Caco-2 (cell line): ENCODE measurements at regions not wholly inside any gene's neighbourhood (a gene's known extent, or its start where the extent isn't known, plus 50 kb on each side); places are given as distances from the start of the nearest gene placed in this dataset.

ENCODE experiments used
- BruUV-seq: library from RNA; stranded (reverse); fragments of 400-500 nt; replicated peaks from 2 replicates; lab custom pipeline; 2021; lab: Mats Ljungman, UMichigan
- CTCF ChIA-PET: fragments of 300-600 bp; sonication (Branson Sonifier 250); formaldehyde crosslinking; loops from one replicate; lab custom pipeline; 2022; ENCODE audit warnings: antibody characterized with exemption; lab: Charles Lee
- POLR2A ChIA-PET: fragments of 300-600 bp; sonication (Branson Sonifier 250); formaldehyde crosslinking; loops from one replicate; lab custom pipeline; 2022; ENCODE audit warnings: antibody characterized with exemption; lab: Charles Lee
- DNase-seq, 2 experiments: peaks; one replicate each; pipeline versions ENCODE4 v3.0.0 to v3.0.0-alpha.2; 2020 to 2022
- H3K27me3 ChIP-seq: replicated peaks from 2 replicates; pipeline ENCODE4 v1.6.0; 2011; ENCODE audit warnings: low read length; ENCODE audit not compliant: control insufficient read depth, insufficient read depth
- H3K36me3 ChIP-seq: 2 replicates; pipeline ENCODE4 v1.5.1; 2011; ENCODE audit warnings: low read length; ENCODE audit not compliant: control insufficient read depth, insufficient read depth
- H3K4me1 ChIP-seq: fragments of 250-450 bp; sonication (Bioruptor Pico); 2 replicates; pipeline ENCODE4 v1.5.1; 2020; ENCODE audit warnings: mild to moderate bottlenecking
- H3K4me3 ChIP-seq: 2 replicates; pipeline ENCODE4 v1.5.1; 2011; ENCODE audit warnings: low read depth, mild to moderate bottlenecking, control low read depth, low read length
- H3K9me3 ChIP-seq: fragments of 250-450 bp; sonication (Bioruptor Pico); 2 replicates; pipeline ENCODE4 v1.5.1; 2020; ENCODE audit warnings: mild to moderate bottlenecking, moderate library complexity
- H3K27ac Mint-ChIP-seq: one replicate; pipeline ENCODE4 v1.8.0; 2022; ENCODE audit warnings: mixed read lengths; ENCODE audit not compliant: unreplicated experiment
- H3K27me3 Mint-ChIP-seq: one replicate; pipeline ENCODE4 v1.8.0; 2022; ENCODE audit warnings: mixed read lengths; ENCODE audit not compliant: insufficient read depth, unreplicated experiment
- H3K36me3 Mint-ChIP-seq: one replicate; pipeline ENCODE4 v1.8.0; 2022; ENCODE audit warnings: mild to moderate bottlenecking, mixed read lengths; ENCODE audit not compliant: insufficient read depth, unreplicated experiment
- H3K4me1 Mint-ChIP-seq: one replicate; pipeline ENCODE4 v1.8.0; 2022; ENCODE audit warnings: low read depth, mixed read lengths; ENCODE audit not compliant: unreplicated experiment
- H3K4me3 Mint-ChIP-seq: one replicate; pipeline ENCODE4 v1.8.0; 2022; ENCODE audit warnings: mild to moderate bottlenecking, moderate library complexity, mixed read lengths; ENCODE audit not compliant: unreplicated experiment
- H3K9me3 Mint-ChIP-seq: one replicate; pipeline ENCODE4 v1.8.0; 2022; ENCODE audit warnings: mixed read lengths; ENCODE audit not compliant: unreplicated experiment
- intact Hi-C: fragments of 100-400 bp; cut with micrococcal nuclease; formaldehyde crosslinking; loops from one replicate; pipeline ENCODE4 v1.10.0; 2022; ENCODE audit not compliant: unreplicated experiment
- TF ChIP-seq, protein P1 (sequence below), 2 experiments: fragments of 200-600 bp in 1 of 2; IDR thresholded peaks; 1 replicate in 1 of 2; 2 replicates in 1 of 2; pipeline versions ENCODE4 v1.5.1 to v1.8.0; 2011 to 2022; ENCODE audit warnings: antibody characterized with exemption in 1 of 2, control low read depth in 1 of 2, inconsistent platforms in 1 of 2, low read depth in 1 of 2, low read length in 1 of 2, mild to moderate bottlenecking in 1 of 2, moderate library complexity in 1 of 2; ENCODE audit not compliant: insufficient read depth in 1 of 2, severe bottlenecking in 1 of 2, unreplicated experiment in 1 of 2

DNA sequence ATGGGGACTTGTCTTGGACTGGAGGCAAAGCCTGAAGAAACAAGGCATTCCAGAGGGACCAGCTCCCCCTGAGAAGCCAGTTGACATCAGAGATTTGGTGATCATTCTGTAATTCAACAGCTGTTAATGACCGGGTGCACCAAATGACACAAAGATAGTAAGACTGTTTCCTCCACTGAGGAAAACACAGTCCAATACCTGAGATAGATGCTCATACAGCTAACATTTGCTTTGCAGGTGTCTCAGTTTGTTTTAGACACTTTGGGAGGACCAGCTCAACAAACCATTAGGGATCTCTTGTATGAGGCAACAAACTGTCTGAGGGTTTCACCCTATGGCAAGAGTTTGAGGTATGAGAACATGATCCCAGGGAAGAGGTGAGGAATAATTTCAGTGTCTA, 237.2 kb upstream of the PLET1 start:
- Mint-ChIP-seq H3K4me1 (no peaks in the 10 kb centered on the region), H3K27me3 (peaks cover 18% of the 10 kb centered on the region), H3K9me3 (no peaks in the 10 kb centered on the region), H3K36me3 (no peaks in the 10 kb centered on the region), H3K27ac (no peak overlapping the region), H3K4me3 (no peak overlapping the region)
- Histone ChIP-seq H3K4me3 (no peak overlapping the region), H3K9me3 (peaks cover 4% of the 10 kb centered on the region; the same call in 1 of the 2 replicates), H3K27me3 (no peaks in the 10 kb centered on the region), H3K36me3 (no peaks in the 10 kb centered on the region), H3K4me1 (no peaks in the 10 kb centered on the region)
- BruUV-seq = no TSS peak
- intact Hi-C loops = no loop called here
- CTCF ChIA-PET = interaction anchor here (0.5 kb wide), 1 partner anchor 155 kb away, joined by 3 read pairs; no protein-coding TSS in a partner anchor
- DNase-seq = no peak
- TF ChIP-seq, protein P1, sequence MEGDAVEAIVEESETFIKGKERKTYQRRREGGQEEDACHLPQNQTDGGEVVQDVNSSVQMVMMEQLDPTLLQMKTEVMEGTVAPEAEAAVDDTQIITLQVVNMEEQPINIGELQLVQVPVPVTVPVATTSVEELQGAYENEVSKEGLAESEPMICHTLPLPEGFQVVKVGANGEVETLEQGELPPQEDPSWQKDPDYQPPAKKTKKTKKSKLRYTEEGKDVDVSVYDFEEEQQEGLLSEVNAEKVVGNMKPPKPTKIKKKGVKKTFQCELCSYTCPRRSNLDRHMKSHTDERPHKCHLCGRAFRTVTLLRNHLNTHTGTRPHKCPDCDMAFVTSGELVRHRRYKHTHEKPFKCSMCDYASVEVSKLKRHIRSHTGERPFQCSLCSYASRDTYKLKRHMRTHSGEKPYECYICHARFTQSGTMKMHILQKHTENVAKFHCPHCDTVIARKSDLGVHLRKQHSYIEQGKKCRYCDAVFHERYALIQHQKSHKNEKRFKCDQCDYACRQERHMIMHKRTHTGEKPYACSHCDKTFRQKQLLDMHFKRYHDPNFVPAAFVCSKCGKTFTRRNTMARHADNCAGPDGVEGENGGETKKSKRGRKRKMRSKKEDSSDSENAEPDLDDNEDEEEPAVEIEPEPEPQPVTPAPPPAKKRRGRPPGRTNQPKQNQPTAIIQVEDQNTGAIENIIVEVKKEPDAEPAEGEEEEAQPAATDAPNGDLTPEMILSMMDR (IDR thresholded peaks at IDR 0.05; ENCODE audit: insufficient read depth in 1 of 2, low read depth in 1 of 2, low read length in 1 of 2, severe bottlenecking in 1 of 2, unreplicated experiment in 1 of 2) = no peak
- POLR2A ChIA-PET = no interaction called here

DNA sequence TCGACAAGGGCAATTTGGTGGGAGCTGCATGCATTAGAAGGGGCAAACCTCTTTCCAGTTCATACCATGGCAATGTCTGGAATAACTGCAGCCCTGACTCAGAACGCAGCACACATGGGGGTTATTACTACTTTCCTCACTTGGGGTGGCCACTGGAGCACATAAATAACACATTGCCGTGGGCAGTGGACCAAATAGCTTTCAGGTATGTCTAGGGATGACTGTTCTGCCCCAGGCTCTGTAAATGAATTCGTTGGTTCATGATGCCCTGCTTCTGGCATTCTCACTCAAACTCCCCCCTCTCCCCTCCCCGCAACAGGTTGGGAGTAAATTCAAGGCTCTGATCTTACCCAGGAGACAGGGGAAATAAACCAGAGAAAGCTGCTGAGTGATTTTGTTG, 238.0 kb upstream of the PLET1 start:
- intact Hi-C loops = no loop called here
- no peaks in the 10 kb centered on the region for H3K4me1 ChIP-seq
- H3K27me3 ChIP-seq = no peaks in the 10 kb centered on the region
- peaks cover 4% of the 10 kb centered on the region; the same call in 1 of the 2 replicates for H3K9me3 ChIP-seq
- Mint-ChIP-seq H3K36me3 (no peaks in the 10 kb centered on the region), H3K4me3 (no peak overlapping the region), H3K27me3 (peaks cover 22% of the 10 kb centered on the region), H3K9me3 (no peaks in the 10 kb centered on the region), H3K4me1 (no peaks in the 10 kb centered on the region), H3K27ac (no peak overlapping the region)
- no peaks in the 10 kb centered on the region for H3K36me3 ChIP-seq
- TF ChIP-seq, protein P1 (IDR thresholded peaks at IDR 0.05; ENCODE audit: insufficient read depth in 1 of 2, low read depth in 1 of 2, low read length in 1 of 2, severe bottlenecking in 1 of 2, unreplicated experiment in 1 of 2) = no peak
- DNase-seq = no peak
- CTCF ChIA-PET = interaction anchor here (0.6 kb wide), 1 partner anchor 45 kb away, joined by 3 read pairs; no protein-coding TSS in a partner anchor
- POLR2A ChIA-PET = no interaction called here
- H3K4me3 ChIP-seq = no peak overlapping the region
- BruUV-seq = no TSS peak

DNA sequence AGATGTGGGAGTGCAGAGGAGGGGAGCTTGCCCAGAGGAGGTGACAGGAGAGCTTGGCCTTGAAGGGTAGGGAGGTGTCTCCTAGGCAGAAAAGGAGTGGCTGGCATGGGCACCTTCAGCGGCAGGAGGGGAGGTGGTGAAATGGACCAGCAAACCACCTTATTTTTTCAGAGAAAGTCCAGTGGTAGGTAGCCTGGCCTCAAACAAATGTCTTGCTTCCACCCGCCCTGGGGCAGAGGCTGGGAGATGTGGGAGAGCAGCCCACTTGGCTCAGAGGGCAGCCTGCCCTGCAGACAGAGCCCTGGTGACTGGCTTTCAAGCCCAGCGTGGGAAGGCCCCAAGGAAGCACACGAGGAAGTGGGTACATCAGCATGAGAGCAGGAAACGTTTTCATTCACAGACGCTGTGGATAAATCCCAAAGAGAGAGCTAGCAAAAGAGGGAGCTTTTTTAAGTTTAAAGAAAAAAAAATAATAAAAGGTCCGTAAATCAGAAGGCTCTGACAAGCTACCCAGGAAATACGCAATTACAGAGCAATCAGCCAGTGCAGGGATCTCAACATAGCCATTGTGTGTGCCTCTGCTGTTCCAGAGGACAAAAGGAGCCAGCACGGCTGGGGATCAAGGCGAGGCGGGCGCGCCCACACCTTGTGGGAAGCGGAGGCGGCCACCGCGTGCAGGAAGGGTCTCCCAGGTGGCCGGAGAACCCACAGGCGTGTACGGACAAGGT, 238.7 kb upstream of the PLET1 start:
- no peaks in the 10 kb centered on the region for H3K4me1 Mint-ChIP-seq
- POLR2A ChIA-PET = no interaction called here

More for the DNA sequence above, 238.7 kb upstream of the PLET1 start:
- Histone ChIP-seq H3K27me3 (no peaks in the 10 kb centered on the region), H3K9me3 (peaks cover 4% of the 10 kb centered on the region; the same call in 1 of the 2 replicates), H3K4me3 (no peak overlapping the region), H3K4me1 (no peaks in the 10 kb centered on the region), H3K36me3 (no peaks in the 10 kb centered on the region)
- CTCF ChIA-PET = interaction anchor here (0.6 kb wide), 1 partner anchor 45 kb away, joined by 3 read pairs; no protein-coding TSS in a partner anchor
- BruUV-seq = no TSS peak
- no peak for DNase-seq
- Mint-ChIP-seq H3K36me3 (no peaks in the 10 kb centered on the region), H3K9me3 (no peaks in the 10 kb centered on the region), H3K4me3 (no peak overlapping the region), H3K27me3 (peaks cover 22% of the 10 kb centered on the region), H3K27ac (no peak overlapping the region)
- intact Hi-C loops = no loop called here
- TF ChIP-seq, protein P1 (IDR thresholded peaks at IDR 0.05; ENCODE audit: insufficient read depth in 1 of 2, low read depth in 1 of 2, low read length in 1 of 2, severe bottlenecking in 1 of 2, unreplicated experiment in 1 of 2) = no peak
